ENCODE measurements at regions not wholly inside any gene's neighbourhood (a gene's known extent, or its start where the extent isn't known, plus 50 kb on each side); places are given as distances from the start of the nearest gene placed in this dataset.
"Not testable (repeated sequence)": the region's sequence is repeated elsewhere in the genome, so short reads cannot be mapped to it uniquely, and the experiment has no call there.

DNA sequence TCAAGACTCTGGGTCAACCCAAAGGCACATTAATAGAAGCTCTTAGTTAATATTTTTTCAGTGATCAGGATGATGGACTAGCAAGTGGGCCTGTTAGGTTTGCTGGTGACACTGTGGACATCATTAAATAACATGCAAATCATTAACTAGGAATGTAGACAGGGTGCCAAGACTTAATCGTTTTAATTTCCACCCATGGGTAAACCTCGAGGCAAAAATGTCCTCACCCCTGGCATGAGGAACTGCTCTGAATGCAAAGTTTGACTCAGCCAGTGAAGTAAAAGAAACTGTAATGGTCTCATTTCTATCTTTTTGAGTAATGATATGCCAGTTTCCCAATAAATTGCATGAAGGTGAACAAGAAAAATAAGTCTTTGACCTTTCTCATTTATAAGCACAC is 152.6 kb upstream of the MEX3C start:
- Mint-ChIP-seq H3K4me3 (no peak overlapping the region), H3K9me3 (no peaks in the 10 kb centered on the region), H3K27me3 (ENCODE audit: low read depth) (peaks cover 10% of the 10 kb centered on the region), H3K27ac (no peak overlapping the region), H3K36me3 (ENCODE audit: low read depth) (no peaks in the 10 kb centered on the region), H3K4me1 (ENCODE audit: low read depth) (no peaks in the 10 kb centered on the region)

- Mint-ChIP-seq H3K27me3 (ENCODE audit: low read depth) (peaks cover 9% of the 10 kb centered on the region), H3K4me1 (ENCODE audit: low read depth) (peaks cover 4% of the 10 kb centered on the region), H3K27ac (no peak overlapping the region), H3K9me3 (no peaks in the 10 kb centered on the region), H3K36me3 (ENCODE audit: low read depth) (no peaks in the 10 kb centered on the region), H3K4me3 (no peak overlapping the region)
These were observed 158.4 kb upstream of the MEX3C start for GRCh38 chr18:51355841-51356240.

DNA sequence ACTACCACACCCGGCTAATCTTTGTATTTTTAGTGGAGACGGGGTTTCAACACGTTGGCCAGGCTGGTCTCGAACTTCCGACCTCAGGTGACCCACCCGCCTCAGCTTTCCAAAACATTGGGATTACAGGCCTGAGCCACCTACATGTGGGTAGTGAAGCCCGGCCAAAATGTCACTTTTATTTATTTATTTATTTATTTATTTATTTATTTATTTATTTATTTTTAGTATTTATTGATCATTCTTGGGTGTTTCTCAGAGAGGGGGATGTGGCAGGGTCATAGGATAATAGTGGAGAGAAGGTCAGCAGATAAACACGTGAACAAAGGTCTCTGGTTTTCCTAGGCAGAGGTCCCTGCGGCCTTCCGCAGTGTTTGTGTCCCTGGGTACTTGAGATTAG is 162.8 kb upstream of the MEX3C start:
- not testable (repeated sequence) for H3K4me3 Mint-ChIP-seq; H3K27me3 Mint-ChIP-seq (ENCODE audit: low read depth); H3K36me3 Mint-ChIP-seq (ENCODE audit: low read depth); H3K27ac Mint-ChIP-seq; H3K9me3 Mint-ChIP-seq
- peaks cover 14% of the 10 kb centered on the region for H3K4me1 Mint-ChIP-seq (ENCODE audit: low read depth)

GRCh38 chr18:51361130-51361860 is 163.8 kb upstream of the MEX3C start:
- Mint-ChIP-seq H3K4me3 (peak overlapping the region; percentile 6), H3K36me3 (ENCODE audit: low read depth) (no peaks in the 10 kb centered on the region), H3K4me1 (ENCODE audit: low read depth) (peaks cover 14% of the 10 kb centered on the region), H3K9me3 (no peaks in the 10 kb centered on the region), H3K27ac (no peak overlapping the region), H3K27me3 (ENCODE audit: low read depth) (peaks cover 4% of the 10 kb centered on the region)

- no peak overlapping the region for H3K27ac Mint-ChIP-seq
- H3K4me3 Mint-ChIP-seq: no peak overlapping the region
- no peaks in the 10 kb centered on the region for H3K36me3 Mint-ChIP-seq (ENCODE audit: low read depth)
- H3K9me3 Mint-ChIP-seq: no peaks in the 10 kb centered on the region
- H3K4me1 Mint-ChIP-seq (ENCODE audit: low read depth): peaks cover 14% of the 10 kb centered on the region
- H3K27me3 Mint-ChIP-seq (ENCODE audit: low read depth): peaks cover 16% of the 10 kb centered on the region
These were observed 165.9 kb upstream of the MEX3C start for GRCh38 chr18:51363384-51363783.

- H3K27ac Mint-ChIP-seq: no peak overlapping the region
- peaks cover 21% of the 10 kb centered on the region for H3K27me3 Mint-ChIP-seq (ENCODE audit: low read depth)
- no peaks in the 10 kb centered on the region for H3K4me1 Mint-ChIP-seq (ENCODE audit: low read depth)
- H3K4me3 Mint-ChIP-seq: no peak overlapping the region
- H3K9me3 Mint-ChIP-seq: peaks cover 14% of the 10 kb centered on the region
- no peaks in the 10 kb centered on the region for H3K36me3 Mint-ChIP-seq (ENCODE audit: low read depth)
These were observed 173.5 kb upstream of the MEX3C start for GRCh38 chr18:51370996-51371395.

DNA sequence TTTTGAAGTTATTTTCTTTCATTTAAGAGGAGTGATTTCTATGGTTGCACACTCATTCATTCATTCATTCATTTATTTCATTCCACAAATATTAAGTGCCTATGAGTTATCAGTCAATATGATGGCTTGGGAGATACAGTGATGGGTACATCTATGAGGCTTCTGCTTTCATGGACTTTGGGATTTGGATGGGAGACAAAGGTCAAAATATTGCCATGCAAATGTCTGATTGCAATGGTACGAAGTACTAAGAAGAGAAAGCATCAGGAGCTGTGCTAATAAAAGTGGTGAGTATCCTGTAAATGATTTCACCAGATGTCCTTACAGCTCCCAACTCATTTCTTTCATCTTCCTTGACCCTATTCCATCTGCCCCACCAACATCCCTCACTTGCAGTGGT is 174.4 kb upstream of the MEX3C start:
- H3K4me3 Mint-ChIP-seq: no peak overlapping the region
- no peak overlapping the region for H3K27ac Mint-ChIP-seq
- no peaks in the 10 kb centered on the region for H3K36me3 Mint-ChIP-seq (ENCODE audit: low read depth)
- H3K4me1 Mint-ChIP-seq (ENCODE audit: low read depth): no peaks in the 10 kb centered on the region
- H3K27me3 Mint-ChIP-seq (ENCODE audit: low read depth): peaks cover 25% of the 10 kb centered on the region
- peaks cover 14% of the 10 kb centered on the region for H3K9me3 Mint-ChIP-seq

GRCh38 chr18:51382081-51382480 is 184.6 kb upstream of the MEX3C start:
- Mint-ChIP-seq H3K27me3 (ENCODE audit: low read depth) (peaks cover 1% of the 10 kb centered on the region), H3K4me1 (ENCODE audit: low read depth) (no peaks in the 10 kb centered on the region), H3K9me3 (no peaks in the 10 kb centered on the region), H3K4me3 (no peak overlapping the region), H3K36me3 (ENCODE audit: low read depth) (no peaks in the 10 kb centered on the region), H3K27ac (no peak overlapping the region)

GRCh38 chr18:51383116-51383515 is 185.6 kb upstream of the MEX3C start:
- Mint-ChIP-seq H3K36me3 (ENCODE audit: low read depth) (no peaks in the 10 kb centered on the region), H3K27ac (no peak overlapping the region), H3K4me1 (ENCODE audit: low read depth) (no peaks in the 10 kb centered on the region), H3K27me3 (ENCODE audit: low read depth) (peaks cover 9% of the 10 kb centered on the region), H3K4me3 (no peak overlapping the region), H3K9me3 (no peaks in the 10 kb centered on the region)

DNA sequence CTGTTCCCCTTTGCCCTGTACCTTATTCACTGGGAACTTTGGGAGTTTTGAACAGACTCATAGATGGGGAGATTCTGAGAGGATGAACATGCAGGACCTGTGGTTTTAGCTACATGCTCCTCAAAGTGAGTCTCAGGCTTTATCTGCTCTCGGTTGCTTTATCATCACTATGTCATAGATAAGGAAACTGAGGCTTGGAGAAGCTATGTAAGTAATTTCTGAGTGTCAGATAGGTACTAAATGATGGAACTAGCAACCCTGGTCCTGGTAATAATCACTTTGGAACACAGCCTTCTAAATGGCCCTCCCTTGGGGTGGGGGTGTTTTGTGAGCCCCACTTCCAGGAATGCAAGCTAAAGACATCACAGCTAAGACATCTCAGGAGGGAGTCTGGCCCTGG is 186.2 kb upstream of the MEX3C start:
- H3K4me3 Mint-ChIP-seq: no peak overlapping the region

GRCh38 chr18:51385270-51385669 is 187.8 kb upstream of the MEX3C start:
- Mint-ChIP-seq H3K27me3 (ENCODE audit: low read depth) (peaks cover 11% of the 10 kb centered on the region), H3K4me1 (ENCODE audit: low read depth) (no peaks in the 10 kb centered on the region), H3K9me3 (no peaks in the 10 kb centered on the region), H3K4me3 (no peak overlapping the region), H3K36me3 (ENCODE audit: low read depth) (no peaks in the 10 kb centered on the region), H3K27ac (no peak overlapping the region)

More for the DNA sequence above, 186.2 kb upstream of the MEX3C start:
- Mint-ChIP-seq H3K36me3 (ENCODE audit: low read depth) (no peaks in the 10 kb centered on the region), H3K27me3 (ENCODE audit: low read depth) (peaks cover 11% of the 10 kb centered on the region), H3K27ac (no peak overlapping the region), H3K9me3 (no peaks in the 10 kb centered on the region), H3K4me1 (ENCODE audit: low read depth) (no peaks in the 10 kb centered on the region)

DNA sequence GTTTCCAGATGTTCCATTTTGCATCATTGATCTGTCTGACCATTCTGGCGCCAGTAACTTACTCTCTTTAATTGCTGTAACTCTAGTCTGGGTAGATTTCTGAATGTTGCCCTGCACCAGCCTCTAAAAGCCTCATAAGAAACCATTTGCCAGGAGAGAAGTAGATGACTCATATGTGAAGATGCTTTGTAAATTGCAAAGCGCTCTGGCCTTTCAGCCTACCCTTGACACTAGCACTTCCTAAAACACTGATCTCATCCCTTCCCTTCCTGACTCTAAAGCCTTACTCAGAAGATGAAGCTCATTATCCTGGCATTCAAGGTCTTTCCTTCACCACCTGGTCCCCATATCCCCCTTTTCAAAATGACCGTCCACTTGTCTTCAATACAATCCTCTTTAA is 193.2 kb upstream of the MEX3C start:
- no peak overlapping the region for H3K27ac Mint-ChIP-seq
- no peaks in the 10 kb centered on the region for H3K36me3 Mint-ChIP-seq (ENCODE audit: low read depth)
- H3K4me1 Mint-ChIP-seq (ENCODE audit: low read depth): no peaks in the 10 kb centered on the region
- peaks cover 11% of the 10 kb centered on the region for H3K27me3 Mint-ChIP-seq (ENCODE audit: low read depth)
- H3K9me3 Mint-ChIP-seq: no peaks in the 10 kb centered on the region
- H3K4me3 Mint-ChIP-seq: no peak overlapping the region

GRCh38 chr18:51391215-51391614 is 193.7 kb upstream of the MEX3C start:
- H3K27me3 Mint-ChIP-seq (ENCODE audit: low read depth): peaks cover 11% of the 10 kb centered on the region
- no peak overlapping the region for H3K27ac Mint-ChIP-seq
- no peak overlapping the region for H3K4me3 Mint-ChIP-seq
- no peaks in the 10 kb centered on the region for H3K4me1 Mint-ChIP-seq (ENCODE audit: low read depth)
- H3K36me3 Mint-ChIP-seq (ENCODE audit: low read depth): no peaks in the 10 kb centered on the region
- H3K9me3 Mint-ChIP-seq: no peaks in the 10 kb centered on the region

DNA sequence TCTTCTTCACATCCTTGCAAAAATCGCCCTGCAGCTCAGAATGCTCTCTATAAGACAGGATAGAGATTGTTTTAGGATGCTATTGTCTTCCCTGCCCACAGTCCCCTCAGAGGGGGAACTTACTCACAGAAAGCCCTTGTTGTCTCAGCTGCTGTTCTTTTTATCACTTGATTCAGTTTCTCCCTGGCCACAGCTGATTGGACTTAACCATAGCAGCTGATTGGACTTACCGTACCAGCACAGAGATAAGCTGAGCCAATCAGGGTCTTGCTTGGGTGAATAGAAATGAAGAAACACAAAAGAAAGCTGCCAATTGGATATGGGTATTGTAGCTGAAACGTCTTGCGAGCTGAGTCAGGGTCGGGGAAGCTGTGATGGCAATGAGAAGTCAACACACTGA is 194.2 kb upstream of the MEX3C start:
- Mint-ChIP-seq H3K36me3 (ENCODE audit: low read depth) (no peaks in the 10 kb centered on the region), H3K4me1 (ENCODE audit: low read depth) (no peaks in the 10 kb centered on the region), H3K27me3 (ENCODE audit: low read depth) (peaks cover 16% of the 10 kb centered on the region), H3K4me3 (no peak overlapping the region), H3K27ac (no peak overlapping the region), H3K9me3 (no peaks in the 10 kb centered on the region)

GRCh38 chr18:51397347-51397962 is 200.0 kb upstream of the MEX3C start:
- H3K9me3 Mint-ChIP-seq: no peaks in the 10 kb centered on the region
- H3K36me3 Mint-ChIP-seq (ENCODE audit: low read depth): no peaks in the 10 kb centered on the region
- no peak overlapping the region for H3K4me3 Mint-ChIP-seq
- H3K27ac Mint-ChIP-seq: no peak overlapping the region
- H3K4me1 Mint-ChIP-seq (ENCODE audit: low read depth): no peaks in the 10 kb centered on the region
- H3K27me3 Mint-ChIP-seq (ENCODE audit: low read depth): peaks cover 5% of the 10 kb centered on the region
